Body of pancreas (tissue), 4 donors: ENCODE measurements at regions not wholly inside any gene's neighbourhood (a gene's known extent, or its start where the extent isn't known, plus 50 kb on each side); places are given as distances from the start of the nearest gene placed in this dataset.

Source experiments
- ATAC-seq: fragments of 150-250 bp; one replicate; pipeline ENCODE4 v1.9.1; 2016
- DNase-seq, 4 donors: peaks; one replicate each; pipeline ENCODE4 v3.0.0-alpha.2; 2019
- H3K27ac ChIP-seq, 4 donors: fragments of 200-600 bp; sonication (generic); 1 replicate in 3 of 4; 2 replicates in 1 of 4; pipeline versions ENCODE4 v1.5.1 to v1.6.1; 2016 to 2019; ENCODE audit warnings: mild to moderate bottlenecking in 1 of 4, mixed read lengths in 1 of 4, moderate library complexity in 1 of 4
- H3K27me3 ChIP-seq, 2 donors: fragments of 200-600 bp; sonication (generic); one replicate each; pipeline ENCODE4 v1.6.0; 2016; ENCODE audit warnings: mild to moderate bottlenecking in 1 of 2
- H3K36me3 ChIP-seq, 2 donors: fragments of 200-600 bp; sonication (generic); replicated peaks in 1 of 2; 2 replicates each; pipeline ENCODE4 v1.5.1; 2016; ENCODE audit warnings: low read depth in 2 of 2; ENCODE audit not compliant: insufficient read depth in 1 of 2
- H3K4me1 ChIP-seq: fragments of 200-600 bp; sonication (generic); one replicate; pipeline ENCODE4 v1.6.0; 2016
- H3K4me3 ChIP-seq, 2 donors: fragments of 200-600 bp; sonication (generic); 1 replicate in 1 of 2; 2 replicates in 1 of 2; pipeline ENCODE4 v1.5.1; 2016 to 2019
- H3K9me3 ChIP-seq, 3 donors: fragments of 200-600 bp; sonication (generic); 1 replicate in 2 of 3; 2 replicates in 1 of 3; pipeline ENCODE4 v1.5.1; 2016
- POLR2A ChIP-seq, 3 donors: fragments of 450-650 bp; IDR thresholded peaks; one replicate each; pipeline ENCODE4 v1.6.1; 2016; ENCODE audit warnings: antibody characterized with exemption in 3 of 3, mild to moderate bottlenecking in 2 of 3
- WGBS, 2 donors: methylation state at CpG; one replicate each; pipeline ENCODE4 v1.1.5; 2017; 5-methylcytosine and 5-hydroxymethylcytosine counted together
- intact Hi-C: fragments of 100-400 bp; cut with DNase I; formaldehyde crosslinking; loops from one replicate; pipeline ENCODE4 v1.15.1; 2023
- TF ChIP-seq, protein P1 (sequence below), 7 experiments: fragments of 450-650 bp in 4 of 7; fragments of 200-600 bp in 3 of 7; sonication (generic) in 3 of 7; IDR thresholded peaks; one replicate each; pipeline ENCODE4 v1.5.1; 2016 to 2019; ENCODE audit warnings: antibody characterized with exemption in 7 of 7

DNA sequence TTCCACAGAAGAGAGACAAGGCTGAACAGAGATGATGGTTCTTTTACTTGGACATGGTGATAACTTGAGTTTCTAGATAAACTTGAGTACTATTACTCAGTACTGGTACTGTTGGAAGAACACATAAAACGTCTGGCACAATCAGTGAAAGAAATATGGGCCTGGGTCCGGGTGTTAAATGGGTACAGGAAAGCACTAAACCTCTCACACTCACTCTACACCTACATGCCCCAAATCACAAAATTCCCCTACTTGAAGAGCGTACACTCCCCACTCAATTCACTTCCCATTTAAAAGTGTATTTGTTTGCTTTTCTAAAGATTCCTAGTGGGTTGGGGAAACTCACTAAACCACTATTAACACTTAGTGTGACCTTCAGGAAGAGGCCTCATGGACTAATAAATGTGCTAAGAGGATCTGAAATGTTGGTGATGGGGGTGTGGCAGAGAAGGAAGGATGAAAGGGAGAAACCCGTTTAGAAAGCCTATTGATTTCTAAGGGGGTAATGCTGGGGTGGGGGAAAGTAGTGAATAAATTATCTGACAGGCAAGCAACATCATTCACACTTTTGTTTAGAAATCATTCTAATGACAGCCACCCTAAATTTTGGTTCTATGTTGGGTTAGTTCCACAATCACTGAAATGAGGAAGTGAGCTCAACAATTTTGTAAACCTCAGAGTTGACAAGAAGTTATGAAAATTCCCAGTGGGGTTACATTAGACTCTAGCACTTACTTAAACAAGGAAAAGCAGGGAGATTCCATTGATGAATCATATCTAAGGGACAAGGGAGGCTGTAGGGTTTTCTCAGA is 222.6 kb upstream of the MARCKS start:
- Histone ChIP-seq H3K36me3 (no peaks in the 10 kb centered on the region), H3K9me3 (no peaks in the 10 kb centered on the region), H3K27me3 (no peaks in the 10 kb centered on the region), H3K4me3 (no peak overlapping the region), H3K4me1 (peaks cover 71% of the 10 kb centered on the region), H3K27ac (peak overlapping the region in 2 of 4 donors; percentile 44 to 75)
- no peak for TF ChIP-seq POLR2A (IDR thresholded peaks at IDR 0.05)
- TF ChIP-seq, protein P1, sequence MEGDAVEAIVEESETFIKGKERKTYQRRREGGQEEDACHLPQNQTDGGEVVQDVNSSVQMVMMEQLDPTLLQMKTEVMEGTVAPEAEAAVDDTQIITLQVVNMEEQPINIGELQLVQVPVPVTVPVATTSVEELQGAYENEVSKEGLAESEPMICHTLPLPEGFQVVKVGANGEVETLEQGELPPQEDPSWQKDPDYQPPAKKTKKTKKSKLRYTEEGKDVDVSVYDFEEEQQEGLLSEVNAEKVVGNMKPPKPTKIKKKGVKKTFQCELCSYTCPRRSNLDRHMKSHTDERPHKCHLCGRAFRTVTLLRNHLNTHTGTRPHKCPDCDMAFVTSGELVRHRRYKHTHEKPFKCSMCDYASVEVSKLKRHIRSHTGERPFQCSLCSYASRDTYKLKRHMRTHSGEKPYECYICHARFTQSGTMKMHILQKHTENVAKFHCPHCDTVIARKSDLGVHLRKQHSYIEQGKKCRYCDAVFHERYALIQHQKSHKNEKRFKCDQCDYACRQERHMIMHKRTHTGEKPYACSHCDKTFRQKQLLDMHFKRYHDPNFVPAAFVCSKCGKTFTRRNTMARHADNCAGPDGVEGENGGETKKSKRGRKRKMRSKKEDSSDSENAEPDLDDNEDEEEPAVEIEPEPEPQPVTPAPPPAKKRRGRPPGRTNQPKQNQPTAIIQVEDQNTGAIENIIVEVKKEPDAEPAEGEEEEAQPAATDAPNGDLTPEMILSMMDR (IDR thresholded peaks at IDR 0.05): no peak
- intact Hi-C loops: no loop called here
- DNase-seq (no peak), ATAC-seq (no peak)
- 65 to 75% methylated on average over 4 of the region's 4 CpGs for WGBS, 2 donors

DNA sequence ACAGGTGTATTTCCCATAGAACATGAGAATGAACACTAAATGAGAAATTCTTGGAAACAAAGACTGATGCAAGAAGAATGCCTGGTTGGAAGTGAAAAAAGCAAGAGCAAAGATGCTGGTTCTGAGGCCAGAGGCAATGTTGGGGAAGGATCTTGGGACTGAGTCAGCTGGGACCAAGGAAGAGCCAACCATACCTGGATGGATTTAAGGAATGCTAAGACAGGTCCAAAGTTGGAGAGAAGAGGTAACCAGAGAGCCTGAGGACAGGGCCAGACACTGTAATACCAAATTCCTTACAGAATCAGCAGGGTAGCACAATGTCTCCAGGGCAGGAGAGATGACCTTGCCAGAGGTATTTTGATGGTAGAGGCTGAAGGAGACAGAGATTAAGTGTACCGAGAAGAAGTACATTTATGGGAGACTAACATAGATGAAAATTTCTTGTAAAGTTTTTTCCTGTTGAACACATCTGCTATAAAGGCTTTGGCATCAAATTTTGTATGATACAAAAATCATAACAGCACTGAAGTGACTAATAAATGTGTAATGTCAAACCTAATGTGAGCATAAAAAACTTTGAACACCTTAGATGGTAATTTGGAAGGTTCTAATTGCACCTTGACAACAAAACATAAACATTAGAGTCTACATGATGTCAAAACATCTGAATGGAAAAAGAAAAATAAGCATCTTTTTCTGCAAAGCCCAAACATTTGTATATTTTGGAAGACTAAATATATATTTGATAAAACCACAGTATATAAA is 221.7 kb upstream of the MARCKS start:
- Histone ChIP-seq H3K4me3 (no peak overlapping the region), H3K27ac (peak overlapping the region in 3 of 4 donors; percentile 4 to 75 (median 74)), H3K4me1 (peaks cover 71% of the 10 kb centered on the region), H3K36me3 (no peaks in the 10 kb centered on the region), H3K9me3 (no peaks in the 10 kb centered on the region), H3K27me3 (no peaks in the 10 kb centered on the region)
- no peak for ATAC-seq
- 37 to 42% methylated on average over 1 of the region's 1 CpG for WGBS, 2 donors
- intact Hi-C loops: no loop called here
- TF ChIP-seq, protein P1 (IDR thresholded peaks at IDR 0.05): no peak
- no peak for TF ChIP-seq POLR2A (IDR thresholded peaks at IDR 0.05)
- no peak for DNase-seq

DNA sequence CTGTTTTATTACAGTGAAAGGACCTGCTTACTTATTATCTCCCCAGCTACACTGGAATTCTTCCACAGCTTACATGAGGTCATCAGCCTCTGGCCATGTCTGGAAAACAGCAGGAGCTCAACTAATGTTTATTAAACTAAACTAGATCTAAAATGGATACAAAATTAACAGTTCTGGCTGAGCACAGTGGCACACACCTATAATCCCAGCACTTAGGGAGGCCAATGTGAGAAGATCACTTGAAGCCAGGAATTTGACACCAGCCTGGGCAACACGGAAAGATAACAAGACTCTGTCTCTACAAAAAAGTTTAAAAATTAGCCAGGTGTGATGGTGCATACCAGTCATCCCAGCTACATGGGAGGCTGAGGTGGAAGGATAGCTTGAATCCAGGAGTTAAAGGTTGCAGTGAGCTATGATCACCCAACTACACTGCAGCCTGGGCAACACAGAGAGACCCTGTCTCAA is 220.8 kb upstream of the MARCKS start:
- Histone ChIP-seq H3K36me3 (no peaks in the 10 kb centered on the region), H3K4me1 (peaks cover 68% of the 10 kb centered on the region), H3K27ac (peak overlapping the region in 3 of 4 donors; percentile 11 to 75 (median 74)), H3K27me3 (no peaks in the 10 kb centered on the region), H3K4me3 (no peak overlapping the region), H3K9me3 (no peaks in the 10 kb centered on the region)
- TF ChIP-seq POLR2A (IDR thresholded peaks at IDR 0.05): no peak
- TF ChIP-seq, protein P1 (IDR thresholded peaks at IDR 0.05): no peak
- intact Hi-C loops: no loop called here
- ATAC-seq: peak; percentile 16
- WGBS, 2 donors: 11 to 28% methylated on average over 1 of the region's 1 CpG
- DNase-seq: peak in 1 of 4 donors; percentile 15

DNA sequence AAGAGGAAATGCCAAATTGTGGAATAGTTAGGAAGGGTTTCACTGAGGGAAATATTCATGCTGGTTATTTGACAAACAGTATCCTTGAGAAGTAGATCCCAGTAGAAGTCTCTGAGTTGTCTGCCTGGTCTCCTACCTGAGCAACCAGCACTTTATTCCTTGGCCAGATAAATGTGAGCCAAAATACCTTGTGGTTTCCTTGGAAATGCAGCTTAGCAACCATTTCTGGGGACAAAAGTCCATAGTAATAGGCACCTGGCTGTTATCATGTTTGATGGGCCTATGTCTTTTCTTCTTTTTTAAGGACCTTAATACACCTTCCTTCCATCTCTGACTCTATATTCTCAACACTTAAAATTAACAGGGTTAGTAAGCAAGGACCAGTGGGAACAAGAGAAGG is 217.1 kb upstream of the MARCKS start:
- TF ChIP-seq, protein P1 (IDR thresholded peaks at IDR 0.05): no peak
- no peak for TF ChIP-seq POLR2A (IDR thresholded peaks at IDR 0.05)
- ATAC-seq (peak; percentile 41), DNase-seq (peak in 3 of 4 donors; percentile 33 to 65 (median 35))
- no peak overlapping the region for H3K4me3 ChIP-seq
- H3K27me3 ChIP-seq: no peaks in the 10 kb centered on the region
- no peaks in the 10 kb centered on the region for H3K9me3 ChIP-seq
- intact Hi-C loops: no loop called here
- peaks cover 77% of the 10 kb centered on the region for H3K4me1 ChIP-seq
- peak overlapping the region in 3 of 4 donors; percentile 11 to 73 (median 63) for H3K27ac ChIP-seq
- H3K36me3 ChIP-seq: no peaks in the 10 kb centered on the region
